Kidney glomerular epithelial cell (primary cell): ENCODE measurements at regions not wholly inside any gene's neighbourhood (a gene's known extent, or its start where the extent isn't known, plus 50 kb on each side); places are given as distances from the start of the nearest gene placed in this dataset.
"Not testable (repeated sequence)": the region's sequence is repeated elsewhere in the genome, so short reads cannot be mapped to it uniquely, and the experiment has no call there.

ENCODE experiments used
- DNase-seq: peaks from one replicate; lab custom pipeline; 2025; lab: John Stamatoyannopoulos, UW

DNA sequence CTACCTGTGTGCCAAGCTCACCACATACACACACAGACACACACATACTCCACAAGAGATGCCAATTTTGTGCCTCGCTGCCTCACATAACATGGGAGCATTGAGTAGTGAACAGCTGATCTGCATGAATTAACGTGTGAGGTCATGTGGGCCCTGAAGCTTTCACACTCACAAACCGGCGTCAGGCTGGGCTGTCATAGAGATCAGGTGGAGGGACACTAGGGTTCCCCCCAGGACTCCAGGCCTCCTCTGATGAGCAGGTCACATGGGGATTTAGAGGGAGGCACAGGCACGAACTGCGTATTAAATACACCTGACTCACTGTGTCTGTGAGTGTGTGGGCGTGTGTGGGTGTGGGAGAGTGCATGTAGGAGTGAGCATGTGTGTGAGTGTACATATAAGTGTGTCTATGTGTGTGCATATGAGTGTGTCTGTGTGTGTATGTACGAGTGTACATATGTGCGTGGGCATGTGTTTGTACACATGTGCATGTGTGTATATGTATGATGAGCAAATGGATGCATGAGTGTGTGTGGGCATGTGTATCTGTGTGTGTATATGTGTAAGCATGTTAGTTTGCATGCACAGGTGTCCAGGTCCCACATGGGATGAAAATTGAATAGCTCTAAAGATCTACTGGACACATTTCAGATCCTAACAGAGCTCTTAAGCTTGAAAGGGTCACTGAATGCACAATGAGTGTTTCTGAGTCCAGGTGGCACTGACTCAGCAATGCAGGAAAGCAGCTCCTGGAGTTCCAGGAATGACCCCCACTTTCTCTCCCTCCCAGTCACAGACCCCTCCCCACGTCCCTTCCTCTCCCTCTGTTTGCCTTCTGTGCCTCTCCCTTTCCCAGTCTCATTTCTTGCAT, 336.6 kb downstream of the PREX1 start:
- no peak for DNase-seq

- DNase-seq: not testable (repeated sequence)
Measured at GRCh38 chr20:48490341-48490740, 337.5 kb downstream of the PREX1 start.

DNA sequence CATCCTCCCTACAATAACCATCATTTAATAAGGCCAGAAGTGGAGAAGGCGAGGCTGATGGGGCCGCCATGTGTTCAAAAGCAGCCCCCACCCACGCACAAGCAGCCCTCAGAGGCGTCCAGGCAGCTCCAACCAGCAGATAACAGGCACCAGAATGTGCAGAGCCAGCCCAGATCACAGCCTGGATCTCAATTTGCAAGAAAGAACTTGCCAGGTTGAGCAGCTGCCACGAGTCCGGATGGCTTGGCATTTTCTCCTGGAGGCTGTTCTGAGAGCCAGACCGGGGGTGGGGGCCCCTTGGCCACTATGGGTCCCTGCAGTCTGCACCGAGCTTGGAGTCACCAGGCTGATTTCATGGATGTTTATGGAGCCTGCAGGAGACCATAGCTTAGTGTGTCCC, 338.1 kb downstream of the PREX1 start:
- DNase-seq: no peak

DNA sequence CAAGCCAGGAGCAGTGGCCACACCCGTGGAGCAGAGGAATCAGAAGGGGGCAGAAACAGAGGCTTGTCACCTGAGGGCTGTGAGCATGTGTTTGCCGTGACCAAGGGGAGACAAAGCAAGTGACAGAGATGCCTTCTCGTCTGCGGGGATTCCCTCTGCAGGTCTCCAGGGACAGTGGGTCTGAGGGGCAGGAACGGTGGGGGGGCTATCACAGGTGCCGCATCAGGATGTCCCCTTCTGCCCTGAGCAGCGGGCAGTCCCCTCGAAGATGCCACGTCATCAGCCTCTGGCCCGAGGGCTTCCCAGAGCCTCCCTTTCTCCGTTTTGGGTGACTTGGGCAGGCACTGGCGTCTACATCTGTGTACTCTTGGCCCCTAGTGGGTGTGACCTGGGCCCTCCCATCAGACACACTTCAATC, 338.7 kb downstream of the PREX1 start:
- no peak for DNase-seq

DNA sequence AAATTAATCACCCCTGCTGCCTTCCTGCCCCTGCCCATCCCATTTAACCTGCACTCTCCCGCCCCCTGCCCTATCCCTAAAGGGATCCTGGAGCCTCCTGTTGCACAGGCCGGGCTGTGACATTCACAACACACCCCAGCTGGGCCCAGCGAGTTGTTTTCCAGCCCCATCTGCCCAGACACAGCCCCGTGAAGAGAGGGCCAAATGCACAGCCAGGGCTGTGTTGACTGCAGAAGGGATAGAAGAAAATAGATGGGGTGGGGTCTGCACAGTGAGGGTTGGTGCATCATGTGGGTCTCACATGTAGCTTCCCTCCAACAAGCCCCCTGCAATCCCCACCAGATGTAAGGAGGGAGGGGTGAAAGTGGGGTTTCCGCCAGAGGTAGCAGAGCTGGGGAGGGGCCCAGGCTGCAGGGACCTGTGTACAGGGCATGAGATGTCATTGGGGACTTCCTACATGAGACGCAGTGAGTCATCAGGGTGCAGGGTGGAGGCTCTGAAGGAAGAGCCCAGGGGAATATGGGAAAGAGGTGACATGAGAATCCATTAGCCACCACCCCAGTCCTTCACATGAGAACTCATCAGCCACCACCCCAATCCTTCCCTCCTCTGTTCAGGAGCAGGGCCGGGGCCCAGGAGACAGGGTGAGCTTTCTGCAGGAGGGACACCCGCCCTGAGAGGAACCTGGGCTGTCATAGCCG, 339.3 kb downstream of the PREX1 start:
- not testable (repeated sequence) for DNase-seq

DNA sequence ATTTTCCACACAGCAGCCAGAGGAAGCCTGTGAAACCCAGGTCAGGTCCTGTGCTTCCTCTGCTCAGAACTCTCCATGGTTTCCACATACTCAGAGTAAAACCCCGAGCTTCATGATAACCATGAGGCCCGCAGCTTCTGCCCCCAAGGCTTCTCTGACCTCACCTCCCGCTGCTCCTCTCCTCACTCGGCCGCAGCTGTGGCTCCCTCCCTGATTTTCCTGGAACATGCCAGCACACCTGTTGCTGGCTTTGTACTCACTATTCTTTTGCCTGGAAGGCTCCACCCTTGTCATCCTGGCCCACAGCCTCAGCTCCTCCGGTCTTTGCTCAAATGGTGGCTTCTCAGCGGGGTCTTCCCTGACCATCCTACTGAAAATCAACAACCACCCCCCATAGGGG, 341.7 kb downstream of the PREX1 start:
- DNase-seq: no peak

DNA sequence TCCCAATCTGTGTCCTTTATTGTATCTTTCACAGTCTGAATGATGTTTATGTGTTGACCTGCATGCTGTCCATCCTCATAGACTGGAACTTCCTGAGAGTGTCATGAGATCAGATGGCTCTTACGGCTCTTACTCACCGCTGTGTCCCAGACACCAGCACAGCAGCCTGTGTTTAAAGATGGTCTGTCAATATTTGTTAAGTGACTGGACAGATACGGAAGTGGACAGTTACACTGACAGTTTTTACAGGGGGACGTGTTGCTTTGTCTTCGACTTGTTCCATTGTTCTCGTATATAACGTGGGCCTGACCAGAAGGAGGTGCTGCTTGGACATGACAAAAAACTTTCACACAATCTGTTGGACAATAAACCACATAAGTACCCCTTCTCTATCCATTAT, 342.6 kb downstream of the PREX1 start:
- not testable (repeated sequence) for DNase-seq

- no peak for DNase-seq
Measured at GRCh38 chr20:48483334-48484066, 344.3 kb downstream of the PREX1 start.

GRCh38 chr20:48482790-48483189, 345.0 kb downstream of the PREX1 start:
- no peak for DNase-seq

DNA sequence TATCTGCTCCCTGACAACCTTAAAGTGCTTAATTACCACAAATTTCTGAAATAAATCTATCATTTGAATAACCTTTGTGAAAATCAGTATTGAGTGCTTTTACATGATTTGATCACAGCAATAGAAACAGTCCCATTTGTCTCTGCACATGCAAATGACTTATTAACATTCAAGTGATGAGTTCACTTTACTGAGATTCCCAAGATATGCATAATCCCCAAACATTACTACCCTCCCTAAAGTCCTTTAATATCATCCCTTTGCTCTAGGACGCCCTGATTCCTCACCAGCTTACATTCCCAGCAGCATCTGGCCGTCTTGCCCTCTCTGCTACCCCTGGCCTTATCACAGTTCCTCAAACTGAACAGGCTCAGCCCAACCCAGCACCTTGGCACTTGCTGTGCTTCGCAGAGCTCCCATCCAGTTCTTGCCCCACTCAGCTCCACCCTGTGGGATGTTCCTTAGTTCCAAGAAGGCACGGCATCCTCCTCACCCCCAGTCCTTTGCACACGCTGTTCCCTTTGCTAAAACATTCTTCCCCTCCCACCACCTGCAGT, 347.5 kb downstream of the PREX1 start:
- no peak for DNase-seq

- DNase-seq: no peak
Measured at GRCh38 chr20:48478806-48479585, 348.8 kb downstream of the PREX1 start.

GRCh38 chr20:48478370-48478769, 349.4 kb downstream of the PREX1 start:
- DNase-seq: no peak

GRCh38 chr20:48476854-48477253, 350.9 kb downstream of the PREX1 start:
- DNase-seq: no peak

DNA sequence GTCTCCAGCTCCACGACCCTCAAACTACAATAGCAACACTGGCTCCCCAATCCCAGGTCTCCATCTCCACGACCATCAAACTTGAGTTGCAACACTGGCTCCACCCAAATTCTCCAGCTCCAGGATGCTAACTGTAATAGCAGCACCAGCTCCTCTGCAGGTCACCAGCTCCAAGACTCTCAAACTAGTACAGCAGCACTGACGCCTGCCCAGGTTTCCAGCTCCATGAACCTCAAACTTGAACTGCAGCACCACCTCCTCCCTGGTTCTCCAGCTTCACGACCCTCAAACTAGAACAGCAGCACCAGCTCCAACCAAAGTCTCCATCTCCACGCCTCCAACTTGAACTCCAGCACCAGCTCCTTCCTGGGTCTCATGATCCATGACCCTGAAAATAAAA, 353.8 kb downstream of the PREX1 start:
- DNase-seq: no peak

GRCh38 chr20:48471759-48472408, 355.9 kb downstream of the PREX1 start:
- no peak for DNase-seq

- no peak for DNase-seq
Measured at GRCh38 chr20:48471176-48471575, 356.6 kb downstream of the PREX1 start.

DNA sequence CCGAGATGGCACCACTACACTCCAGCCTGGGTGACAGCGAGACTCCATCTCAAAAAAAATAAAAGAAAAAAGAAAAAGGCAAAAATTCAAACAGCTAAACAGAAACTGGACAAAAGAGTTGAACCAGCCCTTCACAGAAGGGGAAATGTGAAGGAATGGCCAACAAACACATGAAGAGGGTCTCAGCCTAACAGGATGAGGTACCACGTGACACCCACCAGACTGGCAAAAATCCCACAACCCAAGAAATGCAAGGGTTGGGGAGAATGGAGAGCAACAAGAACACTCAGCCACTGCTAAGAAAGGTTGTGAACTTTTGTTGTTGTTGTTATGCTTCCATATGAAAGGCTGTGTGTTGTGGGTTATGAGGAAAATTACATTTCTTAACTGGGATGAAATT, 357.7 kb downstream of the PREX1 start:
- no peak for DNase-seq

DNA sequence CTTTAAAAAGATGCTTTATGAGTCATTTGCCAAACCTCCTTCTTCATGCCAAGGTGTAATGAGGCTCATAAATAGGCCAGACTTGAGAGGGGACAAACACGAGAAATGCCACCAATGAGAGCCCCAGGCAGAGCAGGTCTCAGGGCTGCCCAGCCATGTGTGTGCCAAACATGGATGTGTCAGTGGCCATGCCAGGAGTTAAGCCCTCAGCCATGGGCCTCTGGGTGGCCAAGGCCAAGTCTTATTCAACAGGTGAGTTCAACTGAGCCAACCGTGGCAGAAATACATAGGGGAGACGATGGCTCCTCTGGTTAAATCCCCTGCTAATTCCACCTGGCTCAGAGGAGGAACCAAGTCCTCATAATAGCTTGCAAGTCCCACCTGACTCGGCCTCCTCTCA, 358.8 kb downstream of the PREX1 start:
- DNase-seq: no peak

DNA sequence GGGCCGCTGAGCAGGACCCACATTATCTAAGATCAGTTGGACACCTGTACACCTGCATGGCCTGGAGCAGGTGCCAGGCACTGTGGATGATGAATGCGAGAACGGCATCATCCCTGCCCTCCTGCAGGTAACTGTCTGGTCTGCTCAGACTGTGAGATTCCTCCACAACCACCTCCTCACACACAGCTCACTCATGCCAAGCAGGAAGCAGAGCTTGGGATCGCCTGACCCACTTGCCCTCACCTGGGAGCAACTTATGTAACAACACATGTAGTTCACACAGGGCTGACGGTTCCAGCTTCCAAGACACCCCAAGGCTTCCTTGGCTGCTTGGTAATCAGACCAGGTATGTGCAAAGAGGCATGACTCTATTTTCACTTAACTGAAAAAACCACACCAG, 359.2 kb downstream of the PREX1 start:
- DNase-seq: no peak

DNA sequence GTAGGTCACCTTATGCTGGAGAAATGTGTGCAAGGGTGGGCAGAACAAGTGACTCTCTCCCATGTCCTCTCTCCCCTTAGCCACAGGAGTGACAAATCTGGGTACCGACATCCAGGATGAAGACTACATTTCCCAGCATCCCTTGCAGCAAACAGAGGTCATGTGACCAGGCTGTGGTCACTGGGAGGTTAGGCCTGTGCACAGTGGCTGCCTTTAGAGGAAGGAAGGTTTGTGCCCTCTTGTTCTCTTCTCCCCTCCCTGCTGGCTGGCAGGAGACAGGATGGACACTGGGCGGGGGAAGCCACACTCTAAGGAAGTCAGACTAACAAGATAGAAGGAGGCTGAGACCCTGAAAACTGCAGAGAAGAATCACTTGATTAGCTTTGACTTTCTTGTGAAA, 360.2 kb downstream of the PREX1 start:
- no peak for DNase-seq

DNA sequence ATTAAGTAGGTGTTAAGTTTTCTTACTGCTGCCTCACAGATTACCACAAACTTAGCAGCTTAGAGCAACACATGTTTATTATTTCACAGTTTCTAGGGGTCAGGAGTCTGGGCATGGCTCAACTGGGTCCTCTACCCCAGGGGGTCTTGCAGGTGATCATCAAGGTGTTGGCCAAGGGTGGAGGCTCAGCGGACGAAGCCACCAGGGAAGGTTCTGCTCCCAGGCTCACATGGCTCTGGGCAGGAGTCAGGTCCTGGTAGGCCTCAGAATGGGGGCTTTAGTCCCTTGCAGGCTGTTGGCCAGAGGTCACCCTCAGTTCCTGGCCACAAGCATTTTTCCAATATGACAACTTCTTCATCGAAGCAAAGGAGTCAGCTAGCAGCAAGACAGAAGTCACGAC, 362.5 kb downstream of the PREX1 start:
- DNase-seq: no peak
